Stimulated activated CD4-positive, alpha-beta T cell treated with anti-CD3 and anti-CD28 coated beads, TNF-alpha, amount 100 ng/mL, for 48 hours (primary cell): ENCODE measurements at regions not wholly inside any gene's neighbourhood (a gene's known extent, or its start where the extent isn't known, plus 50 kb on each side); places are given as distances from the start of the nearest gene placed in this dataset.
"Not testable (repeated sequence)": the region's sequence is repeated elsewhere in the genome, so short reads cannot be mapped to it uniquely, and the experiment has no call there.

Experiments used
- DNase-seq, 3 donors: peaks; one replicate each; pipeline ENCODE4 v3.0.0-alpha.2; 2020; ENCODE audit warnings: low read depth in 3 of 3

DNA sequence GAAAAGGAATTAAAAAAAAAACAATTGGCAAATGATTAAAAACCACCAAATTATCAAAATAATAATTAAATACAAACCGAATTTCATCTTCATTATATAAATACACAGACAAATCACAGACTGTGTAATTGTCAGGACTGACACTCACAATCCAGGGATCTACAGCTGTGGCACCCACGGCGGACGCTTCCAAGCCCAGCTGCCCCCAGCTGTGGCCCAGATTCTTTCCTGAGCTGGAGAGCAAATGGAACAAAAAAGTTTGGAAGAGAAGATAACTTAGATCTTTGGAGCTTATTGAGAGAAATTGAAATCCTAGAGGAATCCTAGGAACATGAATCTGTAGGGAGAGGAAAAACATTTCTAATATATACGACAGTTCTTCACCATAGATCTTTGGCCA lies 316.1 kb downstream of the OTUD1 start:
- DNase-seq: no peak

DNA sequence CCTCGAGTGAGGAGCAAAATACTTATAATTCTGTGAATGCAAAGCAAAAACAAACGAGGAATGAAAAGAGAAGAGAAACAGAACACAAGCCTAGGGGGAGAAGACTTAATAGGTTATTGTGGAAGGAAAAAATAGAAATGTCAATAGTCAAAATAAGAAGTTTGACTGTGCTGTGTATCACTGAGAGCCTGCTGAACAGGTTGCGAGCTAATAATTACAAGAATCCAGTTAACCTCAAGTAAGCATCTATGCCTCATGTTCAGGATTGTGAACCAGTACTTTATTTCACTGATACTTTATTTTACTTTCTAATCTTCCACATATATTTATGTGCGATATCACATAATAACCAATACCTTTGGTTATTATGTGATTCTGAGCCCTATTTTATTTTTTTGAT lies 316.7 kb downstream of the OTUD1 start:
- no peak for DNase-seq

DNA sequence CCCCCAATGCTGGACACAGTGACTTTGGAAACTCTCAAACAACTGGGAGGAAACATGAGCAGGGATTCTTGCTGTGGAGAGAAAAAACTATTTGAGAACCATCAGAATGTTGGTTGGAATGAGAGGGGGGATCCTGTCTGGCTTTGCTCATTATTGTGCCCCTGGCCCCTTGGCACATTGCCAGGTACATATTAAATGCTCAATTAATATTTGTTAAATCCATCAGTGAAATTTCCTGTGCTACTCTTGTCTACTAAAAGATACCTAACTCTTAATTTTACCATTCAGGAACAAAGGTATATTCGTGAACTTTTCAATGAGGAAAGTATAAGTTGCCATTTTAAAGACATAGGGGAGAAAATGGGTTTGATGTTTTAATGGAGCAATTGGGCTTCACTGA lies 329.4 kb downstream of the OTUD1 start:
- DNase-seq: no peak

- DNase-seq: no peak
These were observed 338.3 kb downstream of the OTUD1 start for GRCh38 chr10:23777153-23777552.

- DNase-seq: no peak
These were observed 340.4 kb downstream of the OTUD1 start for GRCh38 chr10:23779301-23779700.

- no peak for DNase-seq
These were observed 341.5 kb downstream of the OTUD1 start for GRCh38 chr10:23780331-23780730.

- DNase-seq: no peak
These were observed 347.7 kb downstream of the OTUD1 start for GRCh38 chr10:23786594-23786993.

- no peak for DNase-seq
These were observed 354.7 kb downstream of the OTUD1 start for GRCh38 chr10:23793577-23793976.

DNA sequence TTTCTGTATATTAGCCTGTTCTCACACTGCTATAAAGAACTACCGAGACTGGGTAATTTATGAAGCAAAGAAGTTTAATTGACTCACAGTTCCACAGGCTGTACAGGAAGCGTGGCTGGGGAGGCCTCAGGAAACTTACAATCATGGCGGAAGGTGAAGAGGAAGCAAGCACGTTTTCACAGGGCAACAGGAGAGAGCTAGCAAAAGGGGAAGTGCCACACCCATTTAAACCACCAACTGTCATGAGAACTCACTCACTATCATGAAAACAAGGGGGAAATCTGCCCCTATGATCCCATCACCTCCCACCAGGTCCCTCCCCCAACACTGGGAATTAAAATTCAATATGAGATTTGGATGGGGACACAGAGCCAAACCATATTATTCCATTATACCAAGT lies 358.6 kb downstream of the OTUD1 start:
- DNase-seq: not testable (repeated sequence)

DNA sequence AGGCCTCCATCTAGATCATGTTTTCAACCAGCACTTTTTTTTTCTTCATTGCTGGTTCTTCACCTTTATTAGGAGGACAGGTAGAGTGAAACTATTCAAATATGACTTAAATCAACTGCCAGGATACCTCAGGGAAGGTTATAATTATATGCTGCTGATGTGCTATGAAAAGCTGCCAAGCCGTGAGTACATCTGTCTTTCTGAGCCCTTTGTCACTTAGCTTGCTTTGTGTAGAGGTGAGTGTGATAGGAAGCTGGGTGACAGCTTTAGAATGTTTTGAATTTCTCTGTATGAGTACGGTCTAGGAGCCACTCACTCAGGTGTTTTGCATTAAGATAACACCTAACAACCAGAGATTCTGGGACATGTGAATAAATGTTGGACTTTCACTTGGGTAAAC lies 365.2 kb downstream of the OTUD1 start:
- no peak for DNase-seq

DNA sequence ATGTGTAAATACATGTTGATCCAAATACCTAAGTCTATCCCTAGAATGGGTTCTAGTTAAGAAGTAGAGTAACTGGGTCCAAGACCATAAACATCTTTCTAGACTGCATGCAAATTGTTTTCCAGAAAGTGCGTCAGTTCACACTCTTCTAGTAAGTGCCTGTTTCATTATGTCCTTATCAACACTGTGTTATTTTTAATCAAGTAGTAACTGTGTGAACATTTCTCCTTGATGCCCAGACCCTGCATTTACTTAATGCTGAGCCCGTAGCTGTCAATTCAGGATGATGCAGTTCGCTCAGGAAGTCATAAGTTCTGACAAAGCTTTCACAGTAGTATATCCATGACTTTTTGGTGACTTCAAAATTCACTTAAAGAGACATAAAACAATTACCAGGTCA lies 374.8 kb downstream of the OTUD1 start:
- no peak for DNase-seq

DNA sequence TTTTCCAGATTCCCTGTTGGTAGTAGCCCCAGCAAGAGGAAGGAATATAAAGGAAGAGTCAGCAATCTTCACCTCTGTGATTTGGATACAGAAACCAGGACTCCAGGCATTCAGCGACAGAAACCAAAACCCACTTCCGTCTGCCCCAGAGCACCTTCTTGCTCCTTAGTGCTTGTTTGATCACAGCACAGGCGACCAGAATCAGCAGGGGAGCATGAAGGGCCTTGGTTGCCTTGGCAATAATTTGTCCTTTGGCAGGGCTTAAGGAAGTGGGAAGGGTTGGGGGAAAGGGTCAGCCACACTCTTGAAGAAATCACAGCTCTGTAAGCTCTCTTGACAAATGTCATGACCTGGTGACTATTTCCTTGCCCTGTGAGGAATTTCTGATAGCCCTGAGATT lies 379.6 kb downstream of the OTUD1 start:
- DNase-seq: no peak

- DNase-seq: no peak
These were observed 381.9 kb downstream of the OTUD1 start for GRCh38 chr10:23820792-23821191.

DNA sequence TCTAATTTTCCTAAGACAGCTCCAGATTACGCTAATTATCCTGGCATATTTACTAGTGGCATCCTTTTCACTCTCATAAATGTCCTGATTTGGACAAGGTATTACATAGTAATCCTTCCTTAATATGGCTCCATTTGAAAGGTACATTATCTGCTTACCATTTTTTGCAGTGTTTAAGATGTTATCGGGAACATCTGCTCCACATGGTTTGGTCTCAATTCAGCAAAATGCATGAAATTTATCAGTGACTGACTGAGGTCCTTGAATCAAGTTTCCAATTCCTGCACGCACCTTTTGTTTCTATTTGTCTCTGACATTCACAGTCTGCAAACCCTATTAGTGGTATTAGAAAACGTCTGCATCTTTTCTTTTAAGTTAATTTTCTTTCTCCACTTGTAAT lies 384.1 kb upstream of the KIAA1217 start:
- no peak for DNase-seq

DNA sequence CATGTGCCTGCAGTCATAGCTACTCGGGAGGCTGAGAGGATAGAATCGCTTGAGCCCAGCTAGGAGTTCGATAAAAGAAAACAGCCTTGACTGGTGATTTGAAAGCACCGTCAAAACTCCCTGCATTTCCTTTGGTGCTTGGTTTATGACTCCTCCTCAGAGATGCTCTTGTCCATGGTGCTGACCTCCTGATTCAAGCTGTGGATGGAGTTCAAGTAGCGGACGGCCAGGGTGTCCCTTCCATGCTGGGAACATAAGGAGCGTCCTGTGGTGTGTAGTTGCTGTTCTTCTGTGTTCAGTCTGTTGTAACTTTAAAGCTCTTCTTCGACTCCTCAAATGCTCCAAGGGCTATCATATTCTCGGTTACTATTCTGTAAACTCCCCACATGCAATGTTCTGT lies 382.5 kb upstream of the KIAA1217 start:
- DNase-seq: no peak

DNA sequence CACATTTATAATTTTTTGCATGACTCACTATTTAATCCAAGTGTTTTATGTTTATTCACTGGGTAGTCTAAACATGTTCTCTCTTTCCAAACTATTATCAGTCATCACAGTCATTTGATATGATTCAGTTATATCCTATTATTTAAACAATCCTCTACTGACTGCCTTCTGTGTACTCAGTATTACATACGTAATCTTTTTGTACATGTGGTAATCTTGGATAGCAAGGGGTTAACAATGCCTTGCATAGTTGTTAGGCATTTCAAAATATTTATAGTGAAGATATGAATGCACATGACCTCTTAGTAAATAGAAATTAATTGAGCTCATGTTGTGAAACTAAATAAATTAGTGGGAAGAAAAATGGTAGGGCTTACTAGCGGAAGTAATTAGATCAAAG lies 379.4 kb upstream of the KIAA1217 start:
- DNase-seq: no peak

DNA sequence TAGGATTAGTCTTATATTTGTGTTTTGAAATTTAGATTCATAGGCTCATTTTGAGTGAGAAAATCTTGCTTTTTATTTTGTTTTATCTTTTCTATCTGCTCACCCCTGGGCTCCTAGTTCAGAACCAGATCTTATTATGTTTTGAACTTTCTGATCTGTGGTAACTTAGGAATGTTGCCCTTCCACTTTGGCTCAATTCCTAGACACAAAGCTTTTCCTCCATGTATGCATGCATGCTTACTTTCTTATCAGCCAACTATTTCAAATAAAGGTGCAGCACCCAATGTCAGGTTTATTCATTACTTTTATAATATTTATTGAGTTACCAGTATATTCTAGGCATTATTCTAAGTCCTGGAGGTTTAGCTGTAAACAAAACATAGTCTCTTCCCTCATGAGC lies 374.8 kb upstream of the KIAA1217 start:
- no peak for DNase-seq

GRCh38 chr10:23850631-23851030 lies 358.3 kb upstream of the KIAA1217 start:
- DNase-seq: no peak

DNA sequence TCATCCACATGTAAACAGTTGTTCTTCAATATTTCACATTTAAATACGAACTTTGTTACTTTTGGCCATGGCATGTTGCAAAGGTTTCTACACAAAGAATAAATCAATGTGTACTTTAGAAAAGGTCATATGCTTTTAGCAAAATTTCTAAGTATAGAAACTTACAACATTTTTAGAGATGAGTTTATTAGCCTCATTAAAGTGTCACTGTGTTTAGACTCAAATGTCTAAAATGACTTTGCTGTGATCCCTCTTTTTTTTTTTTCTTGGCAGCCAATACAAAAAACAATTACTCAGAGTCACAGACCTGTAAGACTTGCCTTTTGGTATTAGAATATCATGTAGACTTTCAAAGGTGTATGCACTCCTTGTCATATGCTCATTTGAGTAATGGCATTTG lies 349.3 kb upstream of the KIAA1217 start:
- DNase-seq: no peak

- DNase-seq: no peak
These were observed 344.2 kb upstream of the KIAA1217 start for GRCh38 chr10:23864631-23865147.

GRCh38 chr10:23866985-23867384 lies 342.0 kb upstream of the KIAA1217 start:
- DNase-seq: not testable (repeated sequence)

GRCh38 chr10:23868121-23868520 lies 340.8 kb upstream of the KIAA1217 start:
- no peak for DNase-seq

- no peak for DNase-seq
These were observed 339.4 kb upstream of the KIAA1217 start for GRCh38 chr10:23869548-23869947.

- DNase-seq: no peak
These were observed 338.9 kb upstream of the KIAA1217 start for GRCh38 chr10:23869996-23870395.
